Upper lobe of right lung (tissue), 1 donor: ENCODE measurements at regions not wholly inside any gene's neighbourhood (a gene's known extent, or its start where the extent isn't known, plus 50 kb on each side); places are given as distances from the start of the nearest gene placed in this dataset.

Experiments
- ATAC-seq: fragments of 200-7000 bp; cut with Tn5 transposase; one replicate; pipeline ENCODE4 v1.9.1; 2020; ENCODE audit warnings: mild to moderate bottlenecking, moderate library complexity
- DNase-seq: peaks from one replicate; pipeline ENCODE4 v3.0.0-alpha.2; 2020
- H3K27ac ChIP-seq: fragments of 200-600 bp; one replicate; pipeline ENCODE4 v1.8.0; 2022
- H3K27me3 ChIP-seq: fragments of 200-600 bp; one replicate; pipeline ENCODE4 v1.8.0; 2022; ENCODE audit warnings: mild to moderate bottlenecking
- H3K36me3 ChIP-seq: fragments of 200-600 bp; one replicate; pipeline ENCODE4 v1.8.0; 2022
- H3K4me1 ChIP-seq: fragments of 200-600 bp; one replicate; pipeline ENCODE4 v1.8.0; 2022
- H3K4me3 ChIP-seq: fragments of 200-600 bp; one replicate; pipeline ENCODE4 v1.8.0; 2022; ENCODE audit warnings: mild to moderate bottlenecking
- H3K9me3 ChIP-seq: fragments of 200-600 bp; one replicate; pipeline ENCODE4 v1.8.0; 2022
- intact Hi-C: fragments of 100-400 bp; cut with DNase I; formaldehyde crosslinking; loops from one replicate; pipeline ENCODE4 v1.11.0; 2022
- TF ChIP-seq, protein P1 (sequence below): fragments of 200-600 bp; IDR thresholded peaks from one replicate; pipeline ENCODE4 v1.8.0; 2022; ENCODE audit warnings: antibody characterized with exemption
- donor health status: DM: no; HTN: yes; CAD: no; lungs with severe emphysema.

DNA sequence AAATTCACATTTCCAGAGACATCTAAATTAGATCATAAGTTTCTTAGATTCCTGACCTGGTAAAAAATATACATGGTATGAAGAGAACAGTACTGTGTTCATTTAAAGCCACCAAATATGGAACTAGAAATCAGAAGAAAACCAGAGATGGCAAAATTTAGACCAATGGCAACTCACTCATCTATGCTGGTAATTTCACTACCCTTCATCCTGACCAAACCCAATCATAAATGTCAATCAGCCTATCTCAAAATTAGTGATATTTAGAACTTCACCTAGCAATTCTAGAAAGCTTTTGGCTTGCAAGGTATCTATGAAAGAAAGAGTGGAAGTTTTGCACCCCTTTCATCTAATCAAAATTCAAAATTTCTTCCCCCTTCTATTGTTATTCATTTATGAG, 107.7 kb downstream of the NIBAN1 start:
- TF ChIP-seq, protein P1, sequence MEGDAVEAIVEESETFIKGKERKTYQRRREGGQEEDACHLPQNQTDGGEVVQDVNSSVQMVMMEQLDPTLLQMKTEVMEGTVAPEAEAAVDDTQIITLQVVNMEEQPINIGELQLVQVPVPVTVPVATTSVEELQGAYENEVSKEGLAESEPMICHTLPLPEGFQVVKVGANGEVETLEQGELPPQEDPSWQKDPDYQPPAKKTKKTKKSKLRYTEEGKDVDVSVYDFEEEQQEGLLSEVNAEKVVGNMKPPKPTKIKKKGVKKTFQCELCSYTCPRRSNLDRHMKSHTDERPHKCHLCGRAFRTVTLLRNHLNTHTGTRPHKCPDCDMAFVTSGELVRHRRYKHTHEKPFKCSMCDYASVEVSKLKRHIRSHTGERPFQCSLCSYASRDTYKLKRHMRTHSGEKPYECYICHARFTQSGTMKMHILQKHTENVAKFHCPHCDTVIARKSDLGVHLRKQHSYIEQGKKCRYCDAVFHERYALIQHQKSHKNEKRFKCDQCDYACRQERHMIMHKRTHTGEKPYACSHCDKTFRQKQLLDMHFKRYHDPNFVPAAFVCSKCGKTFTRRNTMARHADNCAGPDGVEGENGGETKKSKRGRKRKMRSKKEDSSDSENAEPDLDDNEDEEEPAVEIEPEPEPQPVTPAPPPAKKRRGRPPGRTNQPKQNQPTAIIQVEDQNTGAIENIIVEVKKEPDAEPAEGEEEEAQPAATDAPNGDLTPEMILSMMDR, result no peak
- Histone ChIP-seq H3K4me3 (no peak overlapping the region), H3K9me3 (no peaks in the 10 kb centered on the region), H3K4me1 (no peaks in the 10 kb centered on the region), H3K27ac (peak overlapping the region; percentile 11), H3K36me3 (no peaks in the 10 kb centered on the region), H3K27me3 (no peaks in the 10 kb centered on the region)
- ATAC-seq, result no peak
- no peak for DNase-seq
- intact Hi-C loops, result no loop called here

GRCh38 chr1:184865831-184866230, 108.5 kb downstream of the NIBAN1 start:
- intact Hi-C loops, result no loop called here
- H3K4me3 ChIP-seq, result no peak overlapping the region
- no peaks in the 10 kb centered on the region for H3K9me3 ChIP-seq
- H3K27me3 ChIP-seq, result no peaks in the 10 kb centered on the region
- DNase-seq (no peak), ATAC-seq (no peak)
- H3K27ac ChIP-seq, result no peak overlapping the region
- TF ChIP-seq, protein P1, result no peak
- no peaks in the 10 kb centered on the region for H3K4me1 ChIP-seq
- no peaks in the 10 kb centered on the region for H3K36me3 ChIP-seq

DNA sequence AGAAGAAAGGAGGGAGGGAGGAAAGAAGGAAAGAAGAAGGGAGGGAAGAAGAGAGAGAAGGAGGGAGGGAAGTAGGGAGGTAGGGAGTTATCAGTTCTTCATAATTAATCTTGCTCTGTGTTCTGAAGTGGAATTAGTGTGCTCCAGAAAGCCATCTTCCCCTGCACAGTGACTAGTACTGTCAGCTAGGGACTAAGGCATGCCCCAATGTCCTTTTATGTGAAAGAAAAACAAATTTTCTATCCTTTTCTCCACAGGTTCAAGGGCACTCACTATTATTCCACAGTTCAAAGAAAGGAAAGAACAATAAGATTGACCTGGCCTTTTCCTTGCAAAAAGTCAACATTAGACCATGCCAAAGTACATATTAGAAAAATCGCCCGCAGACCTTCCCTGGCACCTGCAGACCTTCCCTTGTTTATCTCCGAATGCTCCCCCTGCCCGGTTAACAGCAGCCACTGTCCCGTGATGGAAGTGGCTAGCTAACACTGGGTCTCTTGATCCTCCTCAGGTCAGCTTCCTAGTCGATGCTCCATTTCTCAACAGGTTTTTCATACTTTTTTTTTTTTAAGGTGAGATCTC, 107.2 kb upstream of the EDEM3 start:
- no peaks in the 10 kb centered on the region for H3K27me3 ChIP-seq
- no peak for DNase-seq
- H3K4me1 ChIP-seq, result no peaks in the 10 kb centered on the region
- H3K9me3 ChIP-seq, result no peaks in the 10 kb centered on the region
- no peaks in the 10 kb centered on the region for H3K36me3 ChIP-seq
- H3K4me3 ChIP-seq, result no peak overlapping the region
- intact Hi-C loops, result no loop called here
- no peak overlapping the region for H3K27ac ChIP-seq
- no peak for ATAC-seq
- TF ChIP-seq, protein P1, result no peak

DNA sequence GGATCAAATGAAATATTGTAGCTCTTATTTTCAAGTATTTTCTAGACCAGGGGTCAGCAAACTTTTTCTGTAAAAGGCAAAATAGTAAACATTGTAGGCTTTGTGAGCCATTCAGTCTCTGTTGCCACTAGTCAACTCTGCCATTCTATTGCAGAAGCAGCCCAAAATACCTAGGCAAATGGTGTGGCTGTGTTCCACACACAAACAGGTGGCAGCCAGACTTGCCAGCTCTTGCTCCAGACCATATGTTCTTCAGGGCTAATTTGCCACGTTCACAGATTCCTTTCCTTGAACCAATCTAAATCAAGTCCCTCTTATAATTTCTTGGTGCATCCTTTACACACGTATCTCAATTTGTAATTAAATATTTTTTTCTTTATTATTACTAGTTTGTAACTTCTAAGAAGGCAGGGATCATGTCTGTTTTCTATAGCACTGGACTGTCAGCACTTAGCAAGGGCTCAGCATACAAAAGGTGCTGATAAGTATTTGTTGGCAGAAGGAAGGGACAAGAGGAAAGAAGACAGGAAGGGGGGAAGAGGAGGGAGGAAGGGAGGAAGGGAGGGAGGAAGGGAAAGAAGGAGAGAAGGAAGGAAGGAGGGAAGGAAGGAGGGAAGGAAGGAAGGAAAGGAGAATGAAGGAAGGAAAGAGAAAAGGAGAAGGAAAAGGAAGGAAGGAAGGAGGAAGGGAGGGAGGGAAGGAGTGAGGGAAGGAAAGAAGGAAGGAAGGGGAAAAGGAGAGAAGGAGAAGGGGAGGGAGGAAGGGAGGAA, 106.5 kb upstream of the EDEM3 start:
- Histone ChIP-seq H3K9me3 (no peaks in the 10 kb centered on the region), H3K4me3 (no peak overlapping the region), H3K4me1 (no peaks in the 10 kb centered on the region), H3K36me3 (no peaks in the 10 kb centered on the region), H3K27ac (no peak overlapping the region), H3K27me3 (no peaks in the 10 kb centered on the region)
- DNase-seq (no peak), ATAC-seq (no peak)
- TF ChIP-seq, protein P1, result no peak
- intact Hi-C loops, result no loop called here

- H3K9me3 ChIP-seq, result no peaks in the 10 kb centered on the region
- H3K4me3 ChIP-seq, result no peak overlapping the region
- H3K27me3 ChIP-seq, result no peaks in the 10 kb centered on the region
- DNase-seq (no peak), ATAC-seq (no peak)
- no peak overlapping the region for H3K27ac ChIP-seq
- intact Hi-C loops, result no loop called here
- H3K36me3 ChIP-seq, result no peaks in the 10 kb centered on the region
- H3K4me1 ChIP-seq, result no peaks in the 10 kb centered on the region
- TF ChIP-seq, protein P1, result no peak
These were observed 105.9 kb upstream of the EDEM3 start for GRCh38 chr1:184860535-184860934.
